Body of pancreas (tissue), 4 donors: ENCODE measurements at regions not wholly inside any gene's neighbourhood (a gene's known extent, or its start where the extent isn't known, plus 50 kb on each side); places are given as distances from the start of the nearest gene placed in this dataset.

Experiments
- ATAC-seq: fragments of 150-250 bp; one replicate; pipeline ENCODE4 v1.9.1; 2016
- DNase-seq, 4 donors: peaks; one replicate each; pipeline ENCODE4 v3.0.0-alpha.2; 2019
- H3K27ac ChIP-seq, 4 donors: fragments of 200-600 bp; sonication (generic); 1 replicate in 3 of 4; 2 replicates in 1 of 4; pipeline versions ENCODE4 v1.5.1 to v1.6.1; 2016 to 2019; ENCODE audit warnings: mild to moderate bottlenecking in 1 of 4, mixed read lengths in 1 of 4, moderate library complexity in 1 of 4
- H3K27me3 ChIP-seq, 2 donors: fragments of 200-600 bp; sonication (generic); one replicate each; pipeline ENCODE4 v1.6.0; 2016; ENCODE audit warnings: mild to moderate bottlenecking in 1 of 2
- H3K36me3 ChIP-seq, 2 donors: fragments of 200-600 bp; sonication (generic); replicated peaks in 1 of 2; 2 replicates each; pipeline ENCODE4 v1.5.1; 2016; ENCODE audit warnings: low read depth in 2 of 2; ENCODE audit not compliant: insufficient read depth in 1 of 2
- H3K4me1 ChIP-seq: fragments of 200-600 bp; sonication (generic); one replicate; pipeline ENCODE4 v1.6.0; 2016
- H3K4me3 ChIP-seq, 2 donors: fragments of 200-600 bp; sonication (generic); 1 replicate in 1 of 2; 2 replicates in 1 of 2; pipeline ENCODE4 v1.5.1; 2016 to 2019
- H3K9me3 ChIP-seq, 3 donors: fragments of 200-600 bp; sonication (generic); 1 replicate in 2 of 3; 2 replicates in 1 of 3; pipeline ENCODE4 v1.5.1; 2016
- POLR2A ChIP-seq, 3 donors: fragments of 450-650 bp; IDR thresholded peaks; one replicate each; pipeline ENCODE4 v1.6.1; 2016; ENCODE audit warnings: antibody characterized with exemption in 3 of 3, mild to moderate bottlenecking in 2 of 3
- WGBS, 2 donors: methylation state at CpG; one replicate each; pipeline ENCODE4 v1.1.5; 2017; 5-methylcytosine and 5-hydroxymethylcytosine counted together
- intact Hi-C: fragments of 100-400 bp; cut with DNase I; formaldehyde crosslinking; loops from one replicate; pipeline ENCODE4 v1.15.1; 2023
- TF ChIP-seq, protein P1 (sequence below), 7 experiments: fragments of 450-650 bp in 4 of 7; fragments of 200-600 bp in 3 of 7; sonication (generic) in 3 of 7; IDR thresholded peaks; one replicate each; pipeline ENCODE4 v1.5.1; 2016 to 2019; ENCODE audit warnings: antibody characterized with exemption in 7 of 7

DNA sequence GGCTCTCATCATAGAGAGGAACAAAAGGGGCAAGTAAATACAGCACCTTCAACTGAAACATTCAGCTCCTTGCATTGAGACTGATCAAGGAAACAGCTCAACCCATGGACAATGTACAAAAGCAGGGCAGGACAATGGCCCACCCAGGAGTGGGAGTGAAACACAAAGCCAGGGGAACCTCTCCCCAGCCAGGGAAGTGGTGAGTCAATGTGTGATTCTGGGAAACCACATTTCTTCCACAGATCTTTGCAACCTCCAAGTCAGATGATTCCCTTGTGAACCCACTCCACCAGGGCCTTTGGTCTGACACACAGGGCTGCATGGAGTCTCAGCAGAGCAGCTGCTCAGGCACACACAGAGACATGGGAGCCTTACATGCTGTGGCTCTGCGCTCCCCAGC, 294.5 kb downstream of the NR4A2 start:
- H3K4me3 ChIP-seq = no peak overlapping the region
- 93% methylated on average over 1 of the region's 1 CpG; no CpG with 5 or more reads in 1 of the 2 donors for WGBS, 2 donors
- TF ChIP-seq, protein P1, sequence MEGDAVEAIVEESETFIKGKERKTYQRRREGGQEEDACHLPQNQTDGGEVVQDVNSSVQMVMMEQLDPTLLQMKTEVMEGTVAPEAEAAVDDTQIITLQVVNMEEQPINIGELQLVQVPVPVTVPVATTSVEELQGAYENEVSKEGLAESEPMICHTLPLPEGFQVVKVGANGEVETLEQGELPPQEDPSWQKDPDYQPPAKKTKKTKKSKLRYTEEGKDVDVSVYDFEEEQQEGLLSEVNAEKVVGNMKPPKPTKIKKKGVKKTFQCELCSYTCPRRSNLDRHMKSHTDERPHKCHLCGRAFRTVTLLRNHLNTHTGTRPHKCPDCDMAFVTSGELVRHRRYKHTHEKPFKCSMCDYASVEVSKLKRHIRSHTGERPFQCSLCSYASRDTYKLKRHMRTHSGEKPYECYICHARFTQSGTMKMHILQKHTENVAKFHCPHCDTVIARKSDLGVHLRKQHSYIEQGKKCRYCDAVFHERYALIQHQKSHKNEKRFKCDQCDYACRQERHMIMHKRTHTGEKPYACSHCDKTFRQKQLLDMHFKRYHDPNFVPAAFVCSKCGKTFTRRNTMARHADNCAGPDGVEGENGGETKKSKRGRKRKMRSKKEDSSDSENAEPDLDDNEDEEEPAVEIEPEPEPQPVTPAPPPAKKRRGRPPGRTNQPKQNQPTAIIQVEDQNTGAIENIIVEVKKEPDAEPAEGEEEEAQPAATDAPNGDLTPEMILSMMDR (IDR thresholded peaks at IDR 0.05) = no peak
- TF ChIP-seq POLR2A (IDR thresholded peaks at IDR 0.05) = no peak
- ATAC-seq (no peak), DNase-seq (no peak)
- H3K4me1 ChIP-seq = no peaks in the 10 kb centered on the region
- H3K27me3 ChIP-seq = no peaks in the 10 kb centered on the region
- H3K9me3 ChIP-seq = no peaks in the 10 kb centered on the region
- intact Hi-C loops = no loop called here
- no peak overlapping the region for H3K27ac ChIP-seq
- no peaks in the 10 kb centered on the region for H3K36me3 ChIP-seq

DNA sequence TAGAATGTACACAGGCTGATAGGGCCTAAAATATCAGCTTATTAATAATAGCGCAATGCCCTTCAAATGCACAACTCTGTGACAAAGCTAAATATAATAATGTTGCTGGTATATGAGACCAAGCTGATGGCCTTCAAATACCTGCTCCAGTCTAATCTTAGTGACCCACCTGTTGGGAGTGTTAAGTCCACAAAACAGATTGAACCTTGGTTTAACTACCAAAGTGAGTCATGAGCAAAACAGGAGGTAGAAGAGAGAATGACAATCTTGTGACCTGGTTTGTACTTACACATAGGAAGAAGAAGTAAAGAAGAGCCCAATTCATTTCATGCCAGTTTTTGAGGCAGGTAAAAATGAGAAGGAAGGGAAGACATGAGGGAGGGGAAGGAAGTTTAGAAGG, 295.0 kb downstream of the NR4A2 start:
- no peak overlapping the region for H3K27ac ChIP-seq
- DNase-seq = no peak
- intact Hi-C loops = no loop called here
- no peaks in the 10 kb centered on the region for H3K36me3 ChIP-seq
- no peaks in the 10 kb centered on the region for H3K4me1 ChIP-seq
- H3K4me3 ChIP-seq = no peak overlapping the region
- TF ChIP-seq POLR2A (IDR thresholded peaks at IDR 0.05) = no peak
- TF ChIP-seq, protein P1 (IDR thresholded peaks at IDR 0.05) = no peak
- H3K9me3 ChIP-seq = no peaks in the 10 kb centered on the region
- no peaks in the 10 kb centered on the region for H3K27me3 ChIP-seq
- ATAC-seq = no peak
- 26 to 59% methylated on average over 1 of the region's 1 CpG for WGBS, 2 donors

DNA sequence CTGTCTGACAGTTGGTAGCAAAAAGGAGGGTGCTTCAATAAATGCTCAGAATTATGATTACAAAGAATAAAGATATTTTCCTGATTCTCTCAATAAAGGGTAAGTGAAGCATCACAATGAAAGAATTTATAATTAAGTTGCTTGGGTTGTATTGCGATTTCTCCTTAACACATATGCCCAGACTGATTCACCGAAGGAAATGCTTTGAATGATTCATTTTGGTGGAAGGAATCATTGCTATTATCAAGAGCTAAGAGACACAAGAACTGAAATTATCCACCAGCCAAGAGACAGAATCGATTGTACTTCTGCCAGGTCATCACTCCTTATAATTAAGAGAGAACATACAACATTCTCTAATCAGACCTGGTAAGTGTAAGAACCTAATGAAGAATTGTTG, 301.4 kb downstream of the NR4A2 start:
- no peaks in the 10 kb centered on the region for H3K36me3 ChIP-seq
- no peaks in the 10 kb centered on the region for H3K27me3 ChIP-seq
- no peak overlapping the region for H3K27ac ChIP-seq
- intact Hi-C loops = no loop called here
- H3K4me1 ChIP-seq = no peaks in the 10 kb centered on the region
- ATAC-seq (no peak), DNase-seq (no peak)
- no peaks in the 10 kb centered on the region for H3K9me3 ChIP-seq
- 66 to 73% methylated on average over 3 of the region's 3 CpGs for WGBS, 2 donors
- no peak for TF ChIP-seq POLR2A (IDR thresholded peaks at IDR 0.05)
- TF ChIP-seq, protein P1 (IDR thresholded peaks at IDR 0.05) = no peak
- no peak overlapping the region for H3K4me3 ChIP-seq

DNA sequence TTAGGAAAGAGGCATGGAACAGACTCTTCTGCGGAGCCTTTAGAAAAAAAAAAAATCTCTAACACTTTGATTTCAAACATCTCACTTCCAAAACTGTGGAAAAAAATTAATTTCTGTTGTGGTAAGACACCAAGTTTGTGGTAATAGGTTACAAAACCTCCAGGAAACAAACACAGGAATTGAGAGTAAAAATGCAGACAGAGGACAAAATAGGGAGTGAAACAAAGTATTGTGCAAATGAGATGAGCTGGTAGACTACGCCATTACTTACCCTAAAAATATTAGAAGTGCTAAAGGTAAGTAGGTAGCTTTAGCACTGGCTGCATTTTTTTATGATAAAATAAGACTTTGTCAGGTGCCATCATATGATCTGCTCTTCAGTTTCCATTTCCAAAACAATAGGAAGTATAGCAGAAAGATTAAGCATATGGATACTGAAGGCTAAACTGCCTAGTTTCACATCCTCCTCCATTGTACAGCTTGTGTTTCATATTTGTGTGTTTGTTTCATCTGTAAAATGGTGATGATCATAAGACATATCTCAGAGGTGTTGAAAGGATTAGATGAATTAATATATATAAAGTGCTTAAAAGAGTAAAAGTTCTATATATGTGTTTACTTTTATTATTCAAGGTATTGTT, 309.2 kb downstream of the NR4A2 start:
- Histone ChIP-seq H3K36me3 (no peaks in the 10 kb centered on the region), H3K4me1 (peaks cover 6% of the 10 kb centered on the region), H3K27me3 (no peaks in the 10 kb centered on the region), H3K9me3 (no peaks in the 10 kb centered on the region), H3K27ac (no peak overlapping the region), H3K4me3 (no peak overlapping the region)
- TF ChIP-seq POLR2A (IDR thresholded peaks at IDR 0.05) = no peak
- TF ChIP-seq, protein P1 (IDR thresholded peaks at IDR 0.05) = no peak
- WGBS, 2 donors = 75 to 93% methylated on average over 2 of the region's 2 CpGs
- DNase-seq (no peak), ATAC-seq (no peak)
- intact Hi-C loops = no loop called here
